HL-60/S4 treated with phorbol 12-myristate 13-acetate at 8.2 ng/mL for 4 days and 3 days (cell line): ENCODE measurements at regions not wholly inside any gene's neighbourhood (a gene's known extent, or its start where the extent isn't known, plus 50 kb on each side); places are given as distances from the start of the nearest gene placed in this dataset.

Source experiments
- in situ Hi-C: fragments of 300-500 bp; cut with MboI; formaldehyde crosslinking; loops from 2 replicates; pipeline ENCODE4 v1.15.0; 2022; ENCODE audit warnings: low sequenced_read_pairs

GRCh38 chr4:24476282-24476681 is 108.1 kb downstream of the DHX15 start:
- in situ Hi-C loops, result loop anchor here (25.0 kb wide), 1 partner anchor 511 kb away; no protein-coding TSS in a partner anchor

- in situ Hi-C loops, result loop anchor here (25.0 kb wide), 1 partner anchor 512 kb away; no protein-coding TSS in a partner anchor
Measured at GRCh38 chr4:24475756-24476155, 108.6 kb downstream of the DHX15 start.

GRCh38 chr4:24473309-24473721 is 111.0 kb downstream of the DHX15 start:
- in situ Hi-C loops, result no loop called here

DNA sequence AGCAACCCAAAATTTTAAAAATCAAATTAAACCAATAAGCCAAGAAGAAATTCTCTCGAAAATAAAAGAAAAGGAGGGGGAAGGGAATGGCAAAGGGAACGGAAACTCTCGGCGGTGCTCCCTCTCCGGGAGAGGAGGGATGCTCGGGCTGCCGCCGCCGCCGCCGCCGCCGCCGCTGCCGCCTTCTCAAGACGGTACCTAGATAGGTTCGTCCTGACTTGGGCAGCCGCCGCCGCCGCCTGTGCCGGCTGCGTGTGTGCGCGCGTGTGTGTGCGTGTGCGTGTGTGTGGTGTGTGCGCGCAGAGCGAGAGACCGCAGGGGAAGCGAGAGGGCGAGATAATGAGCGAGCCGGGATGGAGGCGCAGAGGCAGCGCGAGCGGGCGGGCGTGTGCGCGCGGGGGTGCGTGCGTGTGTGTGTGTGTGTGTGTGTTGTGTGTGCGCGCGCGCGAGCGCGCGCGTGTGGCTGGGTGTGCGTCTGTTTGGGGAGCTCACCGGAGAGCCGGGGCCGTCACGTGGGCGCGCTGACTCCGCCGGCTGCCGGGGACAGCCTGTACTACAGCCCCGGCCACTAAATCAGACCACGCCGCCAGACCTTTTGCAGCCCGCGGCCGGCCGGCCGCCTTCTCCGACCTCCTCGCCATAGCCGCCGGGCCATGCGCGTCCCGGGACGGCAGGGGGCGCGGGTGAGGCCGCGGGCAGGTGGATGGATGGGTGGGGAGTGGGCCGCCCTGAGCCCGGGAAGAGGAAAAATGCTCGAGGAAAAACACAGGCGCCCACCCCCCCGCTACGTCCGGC is 111.6 kb downstream of the DHX15 start:
- in situ Hi-C loops, result no loop called here

GRCh38 chr4:24472161-24472510 is 112.2 kb downstream of the DHX15 start:
- in situ Hi-C loops, result no loop called here

- in situ Hi-C loops, result no loop called here
Measured at GRCh38 chr4:24471486-24472160, 112.7 kb downstream of the DHX15 start.

DNA sequence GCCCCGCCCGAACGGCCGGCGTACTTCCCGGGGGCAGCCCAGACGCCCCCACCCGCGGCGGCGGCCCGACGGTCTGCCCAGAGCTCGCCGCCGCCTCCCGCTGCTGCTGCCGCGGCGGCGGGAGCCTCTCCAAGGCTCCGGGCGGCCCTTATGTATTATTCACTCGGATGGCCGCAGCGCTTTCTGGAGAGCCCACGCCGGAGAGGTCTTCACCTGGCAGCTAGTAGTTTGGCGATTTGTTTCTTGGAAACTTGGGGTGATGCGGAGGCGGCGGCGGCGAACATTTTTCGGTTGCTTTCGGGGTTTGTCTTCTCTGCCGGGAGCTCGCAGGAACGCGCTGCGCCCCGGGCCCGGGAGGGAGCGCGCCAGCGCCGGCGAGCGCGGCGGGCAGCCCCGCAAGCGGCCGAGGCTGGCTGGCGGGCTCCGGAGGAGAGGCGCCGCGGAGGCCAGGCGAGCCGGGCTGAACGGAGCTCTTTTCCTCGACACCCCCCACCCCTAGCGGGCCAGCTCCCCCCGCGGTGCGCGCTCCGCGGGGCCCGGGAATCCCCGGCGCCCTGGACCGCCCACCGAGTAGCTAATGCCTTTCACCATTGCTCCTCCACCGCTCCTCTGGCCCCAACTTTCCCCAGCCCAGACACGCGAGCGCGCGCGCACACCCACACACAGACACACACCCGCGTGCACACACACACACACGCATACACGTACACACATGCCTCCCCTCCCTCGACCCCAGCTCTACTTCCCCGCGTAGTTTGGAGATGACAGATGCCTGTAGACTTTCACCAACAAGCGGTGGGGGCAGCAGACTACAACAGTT is 113.5 kb downstream of the DHX15 start:
- in situ Hi-C loops, result no loop called here

- in situ Hi-C loops, result no loop called here
Measured at GRCh38 chr4:24468071-24468470, 116.3 kb downstream of the DHX15 start.

- in situ Hi-C loops, result no loop called here
Measured at GRCh38 chr4:24464566-24464965, 119.8 kb downstream of the DHX15 start.

DNA sequence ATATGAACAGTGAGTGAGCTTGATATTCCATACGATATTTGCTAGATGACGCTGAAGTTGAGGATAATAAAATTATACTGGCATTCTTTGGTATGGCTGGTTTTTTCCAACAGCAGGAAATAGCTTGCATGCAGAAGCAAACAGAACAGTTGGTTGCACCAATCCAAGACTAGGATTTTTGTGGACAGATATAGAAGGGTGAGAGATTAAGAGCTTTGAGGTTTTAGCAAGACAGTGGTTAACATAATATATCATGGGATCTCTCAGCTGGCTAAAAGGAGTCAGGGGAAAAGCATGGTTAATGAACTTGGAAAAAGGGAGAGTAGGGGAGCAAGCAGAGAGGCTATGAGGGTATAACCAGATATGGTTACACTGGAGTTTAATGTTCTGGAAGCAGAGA is 127.9 kb downstream of the DHX15 start:
- in situ Hi-C loops, result no loop called here

- in situ Hi-C loops, result no loop called here
Measured at GRCh38 chr4:24453951-24454350, 130.4 kb downstream of the DHX15 start.

GRCh38 chr4:24451870-24452269 is 132.5 kb downstream of the DHX15 start:
- in situ Hi-C loops, result no loop called here

- in situ Hi-C loops, result no loop called here
Measured at GRCh38 chr4:24443200-24443599, 141.2 kb downstream of the DHX15 start.

GRCh38 chr4:24440765-24441164 is 143.6 kb downstream of the DHX15 start:
- in situ Hi-C loops, result no loop called here

GRCh38 chr4:24434241-24434640 is 150.1 kb downstream of the DHX15 start:
- in situ Hi-C loops, result no loop called here

DNA sequence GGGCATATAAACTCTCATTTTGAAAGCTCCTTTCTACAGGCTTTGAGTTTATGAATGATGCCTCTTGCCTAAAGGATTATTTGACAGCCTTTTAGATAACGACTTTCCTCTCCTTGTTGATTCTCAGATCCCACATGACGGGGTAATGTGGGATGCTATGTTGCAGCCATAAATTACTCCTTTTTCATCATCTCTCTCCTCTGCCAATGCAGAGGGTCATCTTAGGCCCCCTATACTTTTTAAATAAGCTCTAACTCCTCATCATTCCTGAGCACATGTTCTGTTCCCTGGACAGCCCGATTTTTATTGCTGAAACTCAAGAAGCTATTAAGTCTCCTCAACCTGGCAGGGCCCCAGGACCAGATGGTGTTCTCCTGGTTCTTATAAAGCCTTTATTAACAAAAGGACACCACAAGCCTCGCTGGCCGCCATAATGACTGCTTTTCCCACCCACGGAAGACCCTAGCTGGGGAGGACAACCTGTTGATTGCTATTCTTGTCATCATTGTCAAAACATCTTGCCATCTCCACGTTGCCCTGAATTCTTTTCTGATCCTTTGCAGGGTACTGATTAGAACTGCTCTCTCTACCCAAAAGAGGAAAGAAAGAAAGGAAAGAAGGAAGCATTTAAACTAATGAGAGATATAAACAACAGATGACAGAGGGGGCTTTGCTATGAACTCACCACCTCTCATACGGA is 150.7 kb downstream of the DHX15 start:
- in situ Hi-C loops, result no loop called here

- in situ Hi-C loops, result no loop called here
Measured at GRCh38 chr4:24428850-24429249, 155.5 kb downstream of the DHX15 start.

- in situ Hi-C loops, result no loop called here
Measured at GRCh38 chr4:24426557-24426956, 157.8 kb downstream of the DHX15 start.

- in situ Hi-C loops, result no loop called here
Measured at GRCh38 chr4:24425863-24426262, 158.5 kb downstream of the DHX15 start.

DNA sequence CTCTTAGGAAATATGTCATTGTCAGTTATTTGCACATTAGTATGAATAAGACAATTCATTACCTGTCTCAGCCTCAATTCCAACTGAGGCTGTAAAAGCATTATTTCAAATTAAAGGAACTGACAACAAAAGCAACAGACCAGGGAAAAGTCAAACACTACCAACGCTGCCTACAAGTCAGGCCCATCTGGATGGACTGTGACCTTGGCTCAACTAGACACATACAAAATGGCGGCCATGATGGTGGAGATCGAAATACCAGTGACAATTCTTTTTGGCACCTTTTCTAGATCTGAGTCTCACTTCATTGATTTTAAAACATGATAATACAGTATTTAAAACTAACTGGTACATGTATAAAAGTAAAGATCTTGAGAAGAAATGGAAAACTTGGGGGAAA is 160.7 kb downstream of the DHX15 start:
- in situ Hi-C loops, result no loop called here

DNA sequence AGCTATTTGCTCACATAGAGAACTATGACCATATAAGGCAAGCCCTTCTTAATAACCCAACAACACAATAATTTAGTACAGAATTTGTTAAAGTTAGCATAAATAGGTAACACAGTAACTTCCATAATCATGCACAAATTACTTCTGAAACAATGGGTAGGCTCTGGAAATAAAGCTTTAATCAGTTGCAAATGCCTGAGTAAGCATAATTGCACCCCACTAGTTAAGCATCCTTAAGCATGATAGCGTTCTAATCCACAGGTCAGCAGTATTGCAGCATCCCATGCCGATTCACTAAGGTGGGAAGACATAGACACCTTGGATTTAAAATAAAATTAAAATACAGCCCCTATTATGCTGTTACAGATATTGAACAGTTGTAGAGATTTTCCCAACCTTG is 161.7 kb downstream of the DHX15 start:
- in situ Hi-C loops, result no loop called here
